ENCODE measurements at regions not wholly inside any gene's neighbourhood (a gene's known extent, or its start where the extent isn't known, plus 50 kb on each side); places are given as distances from the start of the nearest gene placed in this dataset.
A peak's percentile ranks its signal among the peaks of the same experiment; 100 is the strongest.

DNA sequence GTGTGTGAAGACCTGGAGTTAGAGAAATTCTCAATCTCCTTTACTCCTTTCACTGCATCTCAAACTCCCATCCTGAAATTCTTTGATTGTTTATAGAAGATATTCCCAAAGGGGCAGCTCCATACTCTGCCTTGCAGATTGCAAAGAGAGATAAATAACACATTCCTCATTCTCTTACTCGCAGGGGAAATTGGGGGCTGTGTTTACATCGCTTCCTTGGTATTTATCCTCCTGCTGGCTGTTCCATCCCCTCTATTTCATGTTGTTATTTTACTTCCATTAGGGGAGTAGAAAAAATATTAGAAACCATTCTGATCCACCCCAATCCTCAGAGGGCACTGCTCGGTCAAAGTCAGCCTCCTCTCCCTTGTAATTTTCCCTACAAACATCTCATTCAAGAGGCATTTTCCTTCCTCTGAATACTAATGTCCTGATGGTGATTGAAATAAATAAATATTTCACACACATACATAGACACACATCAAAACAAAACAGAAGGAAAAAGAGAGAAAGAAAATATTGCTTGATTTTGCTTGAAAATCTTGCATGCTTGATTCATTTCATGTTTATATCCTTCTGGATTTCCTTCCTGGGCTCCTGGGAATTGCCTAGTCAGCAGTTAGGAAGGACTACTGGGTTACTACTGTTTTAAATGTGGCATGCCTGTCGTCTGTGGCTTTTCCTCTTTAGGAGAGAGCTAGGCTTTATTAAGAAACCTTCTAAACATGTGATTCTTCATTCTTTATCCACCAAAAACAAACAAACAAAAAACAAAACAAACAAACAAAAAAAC lies 420.1 kb upstream of the PAPPA start:
- no peak for DNase-seq (ENCODE audit: extremely low read depth, low read depth)
- TF ChIP-seq, protein P1, sequence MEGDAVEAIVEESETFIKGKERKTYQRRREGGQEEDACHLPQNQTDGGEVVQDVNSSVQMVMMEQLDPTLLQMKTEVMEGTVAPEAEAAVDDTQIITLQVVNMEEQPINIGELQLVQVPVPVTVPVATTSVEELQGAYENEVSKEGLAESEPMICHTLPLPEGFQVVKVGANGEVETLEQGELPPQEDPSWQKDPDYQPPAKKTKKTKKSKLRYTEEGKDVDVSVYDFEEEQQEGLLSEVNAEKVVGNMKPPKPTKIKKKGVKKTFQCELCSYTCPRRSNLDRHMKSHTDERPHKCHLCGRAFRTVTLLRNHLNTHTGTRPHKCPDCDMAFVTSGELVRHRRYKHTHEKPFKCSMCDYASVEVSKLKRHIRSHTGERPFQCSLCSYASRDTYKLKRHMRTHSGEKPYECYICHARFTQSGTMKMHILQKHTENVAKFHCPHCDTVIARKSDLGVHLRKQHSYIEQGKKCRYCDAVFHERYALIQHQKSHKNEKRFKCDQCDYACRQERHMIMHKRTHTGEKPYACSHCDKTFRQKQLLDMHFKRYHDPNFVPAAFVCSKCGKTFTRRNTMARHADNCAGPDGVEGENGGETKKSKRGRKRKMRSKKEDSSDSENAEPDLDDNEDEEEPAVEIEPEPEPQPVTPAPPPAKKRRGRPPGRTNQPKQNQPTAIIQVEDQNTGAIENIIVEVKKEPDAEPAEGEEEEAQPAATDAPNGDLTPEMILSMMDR (IDR thresholded peaks at IDR 0.05; ENCODE audit: low read depth, low read length, missing control alignments), result no peak
- no peak overlapping the region for H3K4me3 ChIP-seq (replicated peaks; ENCODE audit: low read depth, low read length)

DNA sequence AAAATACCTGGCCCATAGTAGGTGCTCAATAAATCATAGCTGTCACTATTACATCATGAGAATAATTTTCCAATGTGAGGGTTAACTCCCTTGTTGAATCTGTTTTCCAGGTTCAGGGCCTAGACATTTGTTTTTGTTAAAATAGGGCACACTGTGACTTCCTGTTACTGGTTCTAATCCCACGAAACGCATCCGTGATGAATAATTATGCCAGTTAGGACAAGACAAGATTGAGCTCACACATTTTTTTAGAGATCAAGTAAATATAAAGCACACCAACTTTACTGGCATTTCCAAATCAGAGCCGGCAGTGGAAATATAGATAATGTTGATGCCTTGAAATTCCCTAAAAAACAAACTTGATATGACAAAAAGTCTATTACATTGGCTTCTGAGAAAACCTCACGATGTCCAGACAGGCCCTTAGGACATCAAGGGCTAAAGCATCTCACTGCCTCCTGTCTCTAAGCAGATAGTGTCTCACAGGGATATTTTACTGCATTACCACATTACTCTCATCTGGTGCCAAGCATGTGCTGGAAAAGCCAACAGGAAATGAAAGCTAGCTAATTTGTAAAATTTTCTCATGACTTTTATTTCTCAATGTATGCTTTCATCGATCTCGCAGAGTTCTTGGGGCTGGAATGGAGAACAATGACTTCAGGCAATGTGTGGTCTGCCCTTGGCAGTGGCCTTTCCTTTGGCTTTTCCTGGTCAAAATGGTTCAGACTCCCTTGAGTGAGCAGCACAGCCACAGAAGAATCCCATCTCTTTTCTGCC lies 414.3 kb upstream of the PAPPA start:
- DNase-seq (ENCODE audit: extremely low read depth, low read depth), result peak; percentile 5
- TF ChIP-seq, protein P1 (IDR thresholded peaks at IDR 0.05; ENCODE audit: low read depth, low read length, missing control alignments), result no peak

GRCh38 chr9:115740986-115741385 lies 412.6 kb upstream of the PAPPA start:
- no peak overlapping the region for H3K4me3 ChIP-seq (replicated peaks; ENCODE audit: low read depth, low read length)
- DNase-seq (ENCODE audit: extremely low read depth, low read depth), result no peak
- TF ChIP-seq, protein P1 (IDR thresholded peaks at IDR 0.05; ENCODE audit: low read depth, low read length, missing control alignments), result no peak

More for the DNA sequence above, 414.3 kb upstream of the PAPPA start:
- H3K4me3 ChIP-seq (replicated peaks; ENCODE audit: low read depth, low read length), result no peak overlapping the region

- TF ChIP-seq, protein P1 (IDR thresholded peaks at IDR 0.05; ENCODE audit: low read depth, low read length, missing control alignments), result no peak
- DNase-seq (ENCODE audit: extremely low read depth, low read depth), result no peak
Observed at GRCh38 chr9:115743709-115744605, 409.6 kb upstream of the PAPPA start.

GRCh38 chr9:115746496-115746895 lies 407.1 kb upstream of the PAPPA start:
- DNase-seq (ENCODE audit: extremely low read depth, low read depth), result no peak
- TF ChIP-seq, protein P1 (IDR thresholded peaks at IDR 0.05; ENCODE audit: low read depth, low read length, missing control alignments), result no peak
- H3K4me3 ChIP-seq (replicated peaks; ENCODE audit: low read depth, low read length), result no peak overlapping the region

More at GRCh38 chr9:115743709-115744605, 409.6 kb upstream of the PAPPA start:
- no peak overlapping the region for H3K4me3 ChIP-seq (replicated peaks; ENCODE audit: low read depth, low read length)

- TF ChIP-seq, protein P1 (IDR thresholded peaks at IDR 0.05; ENCODE audit: low read depth, low read length, missing control alignments), result no peak
- no peak for DNase-seq (ENCODE audit: extremely low read depth, low read depth)
Observed at GRCh38 chr9:115747731-115748130, 405.9 kb upstream of the PAPPA start.

More at GRCh38 chr9:115747731-115748130, 405.9 kb upstream of the PAPPA start:
- no peak overlapping the region for H3K4me3 ChIP-seq (replicated peaks; ENCODE audit: low read depth, low read length)

Data from HFF-Myc (cell line).